Left ventricle myocardium inferior (tissue), 1 donor: ENCODE measurements at regions not wholly inside any gene's neighbourhood (a gene's known extent, or its start where the extent isn't known, plus 50 kb on each side); places are given as distances from the start of the nearest gene placed in this dataset.

Experiments used
- DNase-seq: peaks from one replicate; pipeline ENCODE4 v3.0.0-alpha.2; 2020
- H3K27ac ChIP-seq: fragments of 200-600 bp; replicated peaks from 2 replicates; pipeline ENCODE4 v1.8.0; 2021
- H3K27me3 ChIP-seq: fragments of 200-600 bp; 2 replicates; pipeline ENCODE4 v1.8.0; 2021; ENCODE audit warnings: low read depth
- H3K36me3 ChIP-seq: fragments of 200-600 bp; 2 replicates; pipeline ENCODE4 v1.8.0; 2021
- H3K4me1 ChIP-seq: fragments of 200-600 bp; 2 replicates; pipeline ENCODE4 v1.8.0; 2021
- H3K4me3 ChIP-seq: fragments of 200-600 bp; 2 replicates; pipeline ENCODE4 v1.8.0; 2021; ENCODE audit warnings: mild to moderate bottlenecking, moderate library complexity
- H3K9me3 ChIP-seq: fragments of 200-600 bp; replicated peaks from 2 replicates; pipeline ENCODE4 v1.8.0; 2021
- CTCF ChIP-seq: fragments of 200-600 bp; IDR thresholded peaks from 2 replicates; pipeline ENCODE4 v1.8.0; 2021; ENCODE audit warnings: antibody characterized with exemption, mild to moderate bottlenecking, borderline replicate concordance
- intact Hi-C: fragments of 100-400 bp; cut with micrococcal nuclease; formaldehyde crosslinking; loops from one replicate; pipeline ENCODE4 v1.11.0; 2022
- donor health status: DM: no; HTN: yes; CAD: no; lungs with severe emphysema.

DNA sequence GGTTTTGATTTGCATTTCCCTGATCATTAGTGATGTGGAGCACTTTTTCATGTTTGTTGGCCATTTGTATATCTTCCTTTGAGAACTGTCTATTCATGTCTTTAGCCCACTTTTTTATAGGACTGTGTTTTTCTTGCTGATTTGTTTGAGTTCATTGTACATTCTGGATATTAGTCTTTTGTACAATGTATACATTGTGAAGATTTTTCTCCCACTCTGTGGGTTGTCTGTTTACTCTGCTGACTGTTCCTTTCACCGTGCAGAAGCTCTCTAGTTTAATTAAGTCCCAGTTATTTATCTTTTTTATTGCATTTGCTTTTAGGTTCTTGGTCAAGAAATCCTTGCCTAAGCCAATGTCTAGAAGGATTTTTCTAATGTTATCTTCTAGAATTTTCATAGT lies 91.1 kb upstream of the ATP11B start:
- intact Hi-C loops = no loop called here
- Histone ChIP-seq H3K4me3 (no peak overlapping the region), H3K4me1 (no peaks in the 10 kb centered on the region), H3K36me3 (no peaks in the 10 kb centered on the region), H3K27ac (no peak overlapping the region), H3K27me3 (peaks cover 35% of the 10 kb centered on the region), H3K9me3 (no peaks in the 10 kb centered on the region)
- no peak for TF ChIP-seq CTCF
- no peak for DNase-seq

DNA sequence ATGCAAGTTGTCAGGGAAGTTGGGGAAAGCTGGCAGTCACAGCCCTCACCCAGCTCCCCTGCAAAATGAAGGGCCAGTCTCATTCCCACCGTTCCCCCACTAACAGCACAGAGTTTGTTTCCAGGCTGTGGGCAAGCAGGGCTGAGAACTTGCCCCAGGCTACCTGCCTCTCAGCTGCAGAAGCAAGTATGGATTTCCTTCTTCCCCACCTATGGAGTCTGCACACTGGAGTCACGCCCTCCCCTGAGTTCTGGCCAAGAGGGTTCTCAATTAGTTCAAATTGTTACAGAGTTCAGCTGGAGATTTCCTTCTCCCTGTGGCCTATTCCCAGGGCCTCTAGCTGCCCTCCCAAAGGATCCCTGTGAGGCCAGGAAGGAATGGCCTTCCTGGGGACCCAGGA lies 90.1 kb upstream of the ATP11B start:
- no peaks in the 10 kb centered on the region for H3K4me1 ChIP-seq
- H3K27me3 ChIP-seq = peaks cover 25% of the 10 kb centered on the region
- TF ChIP-seq CTCF = no peak
- no peaks in the 10 kb centered on the region for H3K9me3 ChIP-seq
- DNase-seq = no peak
- no peak overlapping the region for H3K27ac ChIP-seq
- H3K4me3 ChIP-seq = no peak overlapping the region
- H3K36me3 ChIP-seq = no peaks in the 10 kb centered on the region
- intact Hi-C loops = no loop called here

DNA sequence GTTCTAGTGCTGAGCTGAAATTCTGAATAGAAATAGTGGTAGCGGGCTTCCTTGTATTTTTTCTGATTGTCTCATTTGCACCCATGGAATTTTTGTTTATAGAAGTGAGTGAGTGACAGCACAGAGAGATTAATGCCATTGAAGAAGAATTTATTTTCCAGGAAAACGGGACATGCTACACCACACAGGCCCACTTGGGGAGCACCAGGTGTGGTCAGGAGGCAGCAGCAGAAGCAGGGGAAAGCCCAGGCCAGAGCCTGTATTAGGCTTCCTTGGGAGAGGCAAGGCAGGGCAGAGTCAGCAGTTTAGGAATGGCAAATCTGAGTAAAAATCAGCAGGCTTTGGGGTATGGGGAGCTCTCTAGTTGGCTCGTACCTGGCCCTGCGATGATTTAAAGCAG lies 88.4 kb upstream of the ATP11B start:
- no peak overlapping the region for H3K27ac ChIP-seq
- H3K36me3 ChIP-seq = no peaks in the 10 kb centered on the region
- H3K27me3 ChIP-seq = peaks cover 23% of the 10 kb centered on the region
- intact Hi-C loops = no loop called here
- H3K4me1 ChIP-seq = no peaks in the 10 kb centered on the region
- no peak overlapping the region for H3K4me3 ChIP-seq
- no peak for TF ChIP-seq CTCF
- H3K9me3 ChIP-seq = no peaks in the 10 kb centered on the region
- no peak for DNase-seq

- no peak overlapping the region for H3K27ac ChIP-seq
- intact Hi-C loops = no loop called here
- no peak for DNase-seq
- no peak overlapping the region for H3K4me3 ChIP-seq
- no peaks in the 10 kb centered on the region for H3K4me1 ChIP-seq
- H3K27me3 ChIP-seq = peaks cover 14% of the 10 kb centered on the region
- no peaks in the 10 kb centered on the region for H3K36me3 ChIP-seq
- no peaks in the 10 kb centered on the region for H3K9me3 ChIP-seq
- TF ChIP-seq CTCF = no peak
Observed at GRCh38 chr3:182708810-182709209, 84.5 kb upstream of the ATP11B start.

- Histone ChIP-seq H3K9me3 (no peaks in the 10 kb centered on the region), H3K27me3 (peaks cover 12% of the 10 kb centered on the region), H3K4me1 (peaks cover 5% of the 10 kb centered on the region), H3K4me3 (no peak overlapping the region), H3K36me3 (no peaks in the 10 kb centered on the region), H3K27ac (no peak overlapping the region)
- no peak for TF ChIP-seq CTCF
- DNase-seq = no peak
- intact Hi-C loops = no loop called here
Observed at GRCh38 chr3:182709306-182709705, 84.0 kb upstream of the ATP11B start.

DNA sequence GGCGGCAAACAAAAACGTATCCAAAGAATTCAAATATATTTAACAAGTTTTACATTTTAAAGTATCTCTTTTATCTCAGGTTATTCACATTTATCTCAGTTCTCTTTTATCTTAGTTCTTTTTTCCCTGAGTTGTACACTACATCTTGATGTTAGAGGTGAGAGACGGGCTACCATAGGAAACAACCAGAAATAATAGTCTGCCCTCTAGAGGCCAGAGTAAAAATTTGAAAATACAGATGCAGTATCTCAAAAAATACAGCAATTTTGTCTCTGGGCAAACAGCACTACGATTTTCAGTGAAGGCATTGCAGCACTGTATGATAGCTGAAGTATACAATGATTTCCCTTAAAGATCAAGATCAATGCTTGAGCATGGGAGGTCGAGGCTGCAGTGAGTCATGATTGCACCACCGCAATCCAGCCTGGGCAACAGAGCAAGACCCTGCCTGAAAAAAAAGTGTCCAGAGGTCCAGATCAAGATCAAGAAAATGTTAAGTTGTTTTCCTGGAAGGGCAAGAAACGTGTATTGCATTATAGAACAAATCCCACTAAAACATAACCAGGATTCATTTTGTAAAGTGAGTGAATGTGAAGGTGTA lies 82.6 kb upstream of the ATP11B start:
- Histone ChIP-seq H3K9me3 (no peaks in the 10 kb centered on the region), H3K4me3 (no peak overlapping the region), H3K27ac (no peak overlapping the region), H3K4me1 (peaks cover 15% of the 10 kb centered on the region), H3K27me3 (peaks cover 6% of the 10 kb centered on the region), H3K36me3 (no peaks in the 10 kb centered on the region)
- no peak for DNase-seq
- TF ChIP-seq CTCF = peak; percentile 69
- intact Hi-C loops = loop anchor here (5.0 kb wide), 1 partner anchor 127 kb away; no protein-coding TSS in a partner anchor
